PC-9 (cell line): ENCODE measurements at regions not wholly inside any gene's neighbourhood (a gene's known extent, or its start where the extent isn't known, plus 50 kb on each side); places are given as distances from the start of the nearest gene placed in this dataset.

Source experiments
- BruUV-seq: library from RNA; stranded (reverse); fragments of 400-500 nt; replicated peaks from 2 replicates; lab custom pipeline; 2021; lab: Mats Ljungman, UMichigan
- CTCF ChIA-PET: fragments of 300-600 bp; sonication (Branson Sonifier 250); formaldehyde crosslinking; loops from one replicate; lab custom pipeline; 2022; ENCODE audit warnings: antibody characterized with exemption; lab: Charles Lee
- POLR2A ChIA-PET: fragments of 300-600 bp; sonication (Branson Sonifier 250); formaldehyde crosslinking; loops from one replicate; lab custom pipeline; 2022; ENCODE audit warnings: antibody characterized with exemption; ENCODE audit not compliant: unreplicated experiment; lab: Charles Lee
- DNase-seq, 2 experiments: peaks; one replicate each; pipeline versions ENCODE4 v3.0.0 to v3.0.0-alpha.2; 2015 to 2022; ENCODE audit warnings: mixed read lengths in 1 of 2
- H2AFZ ChIP-seq: fragments of 200-600 bp; sonication (generic); 2 replicates; pipeline ENCODE4 v1.8.1; 2017; ENCODE audit warnings: antibody characterized with exemption
- H3F3A ChIP-seq: fragments of 200-600 bp; sonication (generic); 2 replicates; pipeline ENCODE4 v1.8.1; 2017; ENCODE audit warnings: antibody characterized with exemption, mild to moderate bottlenecking, low read depth; ENCODE audit not compliant: insufficient read depth
- H3K27ac ChIP-seq: fragments of 200-600 bp; sonication (generic); 2 replicates; pipeline ENCODE4 v1.6.1; 2016; ENCODE audit warnings: mixed run types
- H3K27me3 ChIP-seq: fragments of 200-600 bp; sonication (generic); 2 replicates; pipeline ENCODE4 v1.6.1; 2016; ENCODE audit warnings: low read depth, mixed run types; ENCODE audit not compliant: insufficient read depth
- H3K36me3 ChIP-seq: fragments of 200-600 bp; sonication (generic); 2 replicates; pipeline ENCODE4 v1.6.1; 2016; ENCODE audit warnings: low read depth, mixed run types
- H3K4me1 ChIP-seq: fragments of 200-600 bp; sonication (generic); replicated peaks from 2 replicates; pipeline ENCODE4 v1.6.1; 2016; ENCODE audit warnings: mixed run types; ENCODE audit not compliant: insufficient read depth
- H3K4me2 ChIP-seq: fragments of 200-600 bp; sonication (generic); 2 replicates; pipeline ENCODE4 v1.6.1; 2017; ENCODE audit warnings: mixed run types
- H3K4me3 ChIP-seq: fragments of 200-600 bp; sonication (generic); 2 replicates; pipeline ENCODE4 v1.6.1; 2016; ENCODE audit warnings: mixed run types
- H3K79me2 ChIP-seq: fragments of 200-600 bp; sonication (generic); 2 replicates; pipeline ENCODE4 v1.6.1; 2017; ENCODE audit warnings: low read depth, mixed run types
- H3K9me2 ChIP-seq: fragments of 200-600 bp; sonication (generic); 2 replicates; pipeline ENCODE4 v1.8.1; 2017; ENCODE audit warnings: mild to moderate bottlenecking; ENCODE audit not compliant: insufficient read depth
- H3K9me3 ChIP-seq: fragments of 200-600 bp; sonication (generic); 2 replicates; pipeline ENCODE4 v1.8.1; 2016; ENCODE audit warnings: low read depth; ENCODE audit not compliant: insufficient read depth
- H4K20me1 ChIP-seq: fragments of 200-600 bp; sonication (generic); 2 replicates; pipeline ENCODE4 v1.8.1; 2017; ENCODE audit not compliant: insufficient read depth
- CTCF ChIP-seq: fragments of 200-600 bp; sonication (generic); conservative IDR thresholded peaks from 2 replicates; pipeline ENCODE4 v1.6.1; 2017; ENCODE audit warnings: mixed run types, antibody characterized with exemption, mild to moderate bottlenecking, moderate library complexity
- EZH2 ChIP-seq: fragments of 200-600 bp; sonication (generic); IDR thresholded peaks from 2 replicates; pipeline ENCODE4 v1.8.0; 2017; ENCODE audit warnings: antibody characterized with exemption, low read depth
- intact Hi-C: fragments of 100-400 bp; cut with micrococcal nuclease; formaldehyde crosslinking; loops from one replicate; pipeline ENCODE4 v1.10.0; 2022; ENCODE audit not compliant: unreplicated experiment

- H3K79me2 ChIP-seq: no peaks in the 10 kb centered on the region
- DNase-seq: no peak
- no peak overlapping the region; the same call in 1 of the 2 replicates for H2AFZ ChIP-seq
- H3K36me3 ChIP-seq: no peaks in the 10 kb centered on the region
- TF ChIP-seq CTCF (no peak), EZH2 (no peak)
- intact Hi-C loops: no loop called here
- H3F3A ChIP-seq: no peaks in the 10 kb centered on the region
- H3K4me2 ChIP-seq: no peak overlapping the region
- ChIA-PET CTCF (no interaction called here), POLR2A (no interaction called here)
- no peak overlapping the region for H3K27ac ChIP-seq
- no peak overlapping the region for H3K4me3 ChIP-seq
- no peaks in the 10 kb centered on the region for H3K9me3 ChIP-seq
- H4K20me1 ChIP-seq: no peaks in the 10 kb centered on the region
- no TSS peak for BruUV-seq
- H3K27me3 ChIP-seq: no peaks in the 10 kb centered on the region
- no peaks in the 10 kb centered on the region for H3K9me2 ChIP-seq
- no peaks in the 10 kb centered on the region for H3K4me1 ChIP-seq
These were observed 1146.1 kb downstream of the EFNB2 start for GRCh38 chr13:105389373-105389772.

GRCh38 chr13:105377452-105377851 lies 1158.0 kb downstream of the EFNB2 start:
- Histone ChIP-seq H3K4me3 (no peak overlapping the region), H3K4me1 (no peaks in the 10 kb centered on the region), H4K20me1 (no peaks in the 10 kb centered on the region), H3K36me3 (no peaks in the 10 kb centered on the region), H2AFZ (0 out of 2 replicates have a peak overlapping the region, but pooled peaks have one; percentile 25), H3K4me2 (no peak overlapping the region), H3K9me2 (no peaks in the 10 kb centered on the region), H3K27me3 (no peaks in the 10 kb centered on the region), H3K9me3 (peaks cover 5% of the 10 kb centered on the region; the same call in 1 of the 2 replicates), H3K79me2 (no peaks in the 10 kb centered on the region), H3F3A (no peaks in the 10 kb centered on the region), H3K27ac (no peak overlapping the region)
- TF ChIP-seq EZH2: no peak
- no peak for TF ChIP-seq CTCF
- intact Hi-C loops: no loop called here
- ChIA-PET CTCF (no interaction called here), POLR2A (no interaction called here)
- no TSS peak for BruUV-seq
- DNase-seq: peak in 1 of 2 experiments; percentile 15

- POLR2A ChIA-PET: no interaction called here
These were observed 1165.3 kb downstream of the EFNB2 start for GRCh38 chr13:105370011-105370650.

More at GRCh38 chr13:105370011-105370650, 1165.3 kb downstream of the EFNB2 start:
- BruUV-seq: no TSS peak
- peaks cover 4% of the 10 kb centered on the region; the same call in 1 of the 2 replicates for H3K9me3 ChIP-seq
- no peak overlapping the region for H3K4me2 ChIP-seq
- no peak overlapping the region for H2AFZ ChIP-seq
- H3K27ac ChIP-seq: no peak overlapping the region
- no peaks in the 10 kb centered on the region for H3K36me3 ChIP-seq
- TF ChIP-seq CTCF (no peak), EZH2 (no peak)
- no peaks in the 10 kb centered on the region for H3K4me1 ChIP-seq
- H3K9me2 ChIP-seq: no peaks in the 10 kb centered on the region
- peak in 1 of 2 experiments; percentile 12 for DNase-seq
- no peak overlapping the region for H3K4me3 ChIP-seq
- H3K79me2 ChIP-seq: no peaks in the 10 kb centered on the region
- H4K20me1 ChIP-seq: no peaks in the 10 kb centered on the region
- intact Hi-C loops: no loop called here
- no peaks in the 10 kb centered on the region for H3F3A ChIP-seq
- CTCF ChIA-PET: no interaction called here
- H3K27me3 ChIP-seq: no peaks in the 10 kb centered on the region
